Bronchial epithelial cell (primary cell): ENCODE measurements at regions not wholly inside any gene's neighbourhood (a gene's known extent, or its start where the extent isn't known, plus 50 kb on each side); places are given as distances from the start of the nearest gene placed in this dataset.

Experiments
- DNase-seq: peaks from one replicate; pipeline ENCODE4 v3.0.0-alpha.2; 2010; ENCODE audit warnings: low read depth
- FAIRE-seq: peaks from 2 replicates; lab custom pipeline; 2011; peaks lifted over from hg19 to GRCh38; lab: Jason Lieb, UNC
- H3K27me3 ChIP-seq: 2 replicates; pipeline ENCODE4 v1.5.1; 2011; ENCODE audit warnings: low read length; ENCODE audit not compliant: control insufficient read depth, insufficient read depth
- H3K36me3 ChIP-seq: 2 replicates; pipeline ENCODE4 v1.5.1; 2011; ENCODE audit warnings: low read length; ENCODE audit not compliant: control insufficient read depth, insufficient read depth
- H3K4me3 ChIP-seq: 2 replicates; pipeline ENCODE4 v1.5.1; 2011; ENCODE audit warnings: mild to moderate bottlenecking, low read depth, low read length, control low read depth
- CTCF ChIP-seq: IDR thresholded peaks from 2 replicates; pipeline ENCODE4 v1.5.1; 2011; ENCODE audit warnings: mild to moderate bottlenecking, moderate library complexity, low read length, control low read depth, inconsistent platforms; ENCODE audit not compliant: insufficient read depth, severe bottlenecking

DNA sequence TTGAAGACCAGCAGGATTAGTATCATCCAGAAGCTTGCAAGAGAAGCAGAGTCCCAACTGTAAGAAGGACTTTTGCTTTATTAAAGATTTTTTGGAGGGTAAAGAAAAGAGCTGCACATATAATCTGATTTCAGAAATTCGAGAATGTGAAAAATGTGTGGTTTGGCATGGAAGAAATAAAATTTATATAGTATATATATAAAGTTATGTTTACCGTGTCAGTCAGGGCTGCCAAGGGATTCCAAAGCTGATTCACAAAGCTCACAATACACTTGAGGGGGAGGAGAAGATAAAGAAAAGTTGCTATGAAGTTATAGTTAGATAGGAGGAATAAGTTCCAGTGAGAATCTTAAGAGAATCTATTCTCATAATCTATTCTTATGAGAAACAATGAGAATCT, 231.8 kb upstream of the CACNA2D1 start:
- DNase-seq (no peak), FAIRE-seq (no peak)
- H3K36me3 ChIP-seq, result no peaks in the 10 kb centered on the region
- no peak overlapping the region for H3K4me3 ChIP-seq
- no peaks in the 10 kb centered on the region for H3K27me3 ChIP-seq
- no peak for TF ChIP-seq CTCF

- DNase-seq, result no peak
- Histone ChIP-seq H3K4me3 (no peak overlapping the region), H3K36me3 (no peaks in the 10 kb centered on the region), H3K27me3 (no peaks in the 10 kb centered on the region)
- no peak for TF ChIP-seq CTCF
- FAIRE-seq, result no peak
Observed at GRCh38 chr7:82674268-82674667, 230.7 kb upstream of the CACNA2D1 start.

DNA sequence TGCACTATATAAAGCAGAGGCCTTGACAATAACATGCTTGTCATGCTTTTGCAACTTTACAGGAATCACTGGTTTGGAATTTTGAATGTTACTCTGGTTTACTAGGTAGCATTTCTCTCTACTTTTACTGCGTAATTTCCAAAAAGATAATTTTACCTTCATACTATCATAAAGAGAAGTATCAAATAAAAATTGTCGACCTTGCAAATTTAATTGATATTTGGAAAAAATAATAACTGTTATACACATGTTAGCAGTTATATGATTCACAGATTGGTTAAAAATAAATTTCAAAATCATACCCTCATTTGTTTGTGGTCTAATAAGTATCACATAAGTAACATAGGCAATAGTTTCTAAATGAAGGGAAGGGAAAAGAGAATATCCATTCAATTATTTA, 228.5 kb upstream of the CACNA2D1 start:
- DNase-seq, result no peak
- Histone ChIP-seq H3K27me3 (no peaks in the 10 kb centered on the region), H3K4me3 (no peak overlapping the region), H3K36me3 (no peaks in the 10 kb centered on the region)
- FAIRE-seq, result no peak
- TF ChIP-seq CTCF, result no peak

GRCh38 chr7:82669141-82669540, 225.6 kb upstream of the CACNA2D1 start:
- Histone ChIP-seq H3K36me3 (no peaks in the 10 kb centered on the region), H3K27me3 (no peaks in the 10 kb centered on the region), H3K4me3 (no peak overlapping the region)
- TF ChIP-seq CTCF, result no peak
- FAIRE-seq, result no peak
- DNase-seq, result no peak

DNA sequence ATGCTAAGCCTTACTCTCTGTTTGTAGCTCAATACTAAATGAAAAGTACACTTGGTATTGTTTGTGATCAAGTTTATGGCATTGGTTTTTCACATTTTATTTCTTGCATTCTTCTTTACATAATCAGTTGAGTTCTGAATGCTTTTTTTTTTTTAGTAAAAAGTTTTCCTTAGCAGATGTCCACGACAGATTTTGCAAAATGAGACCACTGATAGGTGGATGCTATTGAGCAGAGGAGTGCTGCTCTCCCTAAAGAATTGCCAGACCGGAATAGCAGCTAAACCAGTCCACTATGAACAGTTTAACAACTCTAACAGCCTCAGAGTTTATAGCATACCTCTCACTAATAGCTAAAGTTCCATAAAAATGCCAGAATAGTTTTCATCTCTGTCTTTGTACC, 225.1 kb upstream of the CACNA2D1 start:
- no peak for TF ChIP-seq CTCF
- Histone ChIP-seq H3K4me3 (no peak overlapping the region), H3K36me3 (no peaks in the 10 kb centered on the region), H3K27me3 (no peaks in the 10 kb centered on the region)
- no peak for FAIRE-seq
- DNase-seq, result no peak

DNA sequence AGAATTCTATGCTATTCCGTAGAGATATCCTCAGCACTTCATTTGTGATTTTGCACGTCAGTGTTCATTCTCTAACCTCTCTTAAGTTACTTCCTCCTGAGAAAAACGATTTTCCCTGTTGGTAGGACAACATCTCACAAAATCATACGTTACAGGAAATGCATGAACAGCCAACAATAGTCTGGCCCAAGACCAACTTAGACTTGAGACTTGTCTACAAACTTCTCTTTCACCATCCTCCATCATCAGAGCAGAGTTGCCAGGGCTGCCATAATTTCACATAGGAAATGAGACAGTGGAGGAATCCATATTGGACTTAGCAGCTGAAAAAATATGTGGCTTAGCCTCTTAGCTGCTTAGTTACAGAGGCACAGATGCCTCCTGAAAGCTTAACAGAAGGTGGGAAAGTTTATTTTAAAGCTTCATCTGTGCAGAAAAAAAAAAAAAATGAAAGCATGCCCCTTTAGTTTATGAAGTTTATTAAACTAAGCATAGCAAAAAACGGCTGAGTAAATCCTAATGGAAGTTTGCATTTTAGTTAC, 222.5 kb upstream of the CACNA2D1 start:
- no peak for FAIRE-seq

More for the DNA sequence above, 222.5 kb upstream of the CACNA2D1 start:
- H3K36me3 ChIP-seq, result no peaks in the 10 kb centered on the region
- no peak for TF ChIP-seq CTCF
- H3K27me3 ChIP-seq, result no peaks in the 10 kb centered on the region
- no peak for DNase-seq
- H3K4me3 ChIP-seq, result no peak overlapping the region
